ENCODE measurements at regions not wholly inside any gene's neighbourhood (a gene's known extent, or its start where the extent isn't known, plus 50 kb on each side); places are given as distances from the start of the nearest gene placed in this dataset.

- no peaks in the 10 kb centered on the region for H3K36me3 ChIP-seq (ENCODE audit: control insufficient read depth, insufficient read depth, low read length, severe bottlenecking)
- H3K9ac ChIP-seq (ENCODE audit: low read length), result peak overlapping the region; percentile 32
- H3K4me1 ChIP-seq (ENCODE audit: control insufficient read depth, insufficient read depth, low read length), result peaks cover 7% of the 10 kb centered on the region
- peak; percentile 73 for DNase-seq (ENCODE audit: low read depth)
- no peaks in the 10 kb centered on the region for H3K27me3 ChIP-seq (replicated peaks; ENCODE audit: control insufficient read depth, insufficient read depth, low read length)
- no peak overlapping the region for H3K4me3 ChIP-seq (ENCODE audit: low read length)
- no peaks in the 10 kb centered on the region for H3K9me3 ChIP-seq (ENCODE audit: control insufficient read depth, low read length)
These were observed 616.5 kb upstream of the CITED2 start for GRCh38 chr6:139990856-139991465.

GRCh38 chr6:139990026-139990686 is 615.7 kb upstream of the CITED2 start:
- Histone ChIP-seq H3K4me1 (ENCODE audit: control insufficient read depth, insufficient read depth, low read length) (peaks cover 7% of the 10 kb centered on the region), H3K36me3 (ENCODE audit: control insufficient read depth, insufficient read depth, low read length, severe bottlenecking) (no peaks in the 10 kb centered on the region), H3K9me3 (ENCODE audit: control insufficient read depth, low read length) (no peaks in the 10 kb centered on the region), H3K4me3 (ENCODE audit: low read length) (no peak overlapping the region), H3K27me3 (replicated peaks; ENCODE audit: control insufficient read depth, insufficient read depth, low read length) (no peaks in the 10 kb centered on the region), H3K9ac (ENCODE audit: low read length) (no peak overlapping the region)
- no peak for DNase-seq (ENCODE audit: low read depth)

- H3K4me3 ChIP-seq (ENCODE audit: low read length), result no peak overlapping the region
- no peak overlapping the region for H3K9ac ChIP-seq (ENCODE audit: low read length)
- no peaks in the 10 kb centered on the region for H3K27me3 ChIP-seq (replicated peaks; ENCODE audit: control insufficient read depth, insufficient read depth, low read length)
- peaks cover 13% of the 10 kb centered on the region for H3K4me1 ChIP-seq (ENCODE audit: control insufficient read depth, insufficient read depth, low read length)
- no peaks in the 10 kb centered on the region for H3K36me3 ChIP-seq (ENCODE audit: control insufficient read depth, insufficient read depth, low read length, severe bottlenecking)
- no peak for DNase-seq (ENCODE audit: low read depth)
- no peaks in the 10 kb centered on the region for H3K9me3 ChIP-seq (ENCODE audit: control insufficient read depth, low read length)
These were observed 614.2 kb upstream of the CITED2 start for GRCh38 chr6:139988685-139989084.

- Histone ChIP-seq H3K27me3 (replicated peaks; ENCODE audit: control insufficient read depth, insufficient read depth, low read length) (no peaks in the 10 kb centered on the region), H3K4me1 (ENCODE audit: control insufficient read depth, insufficient read depth, low read length) (peaks cover 29% of the 10 kb centered on the region), H3K36me3 (ENCODE audit: control insufficient read depth, insufficient read depth, low read length, severe bottlenecking) (no peaks in the 10 kb centered on the region), H3K9me3 (ENCODE audit: control insufficient read depth, low read length) (no peaks in the 10 kb centered on the region), H3K9ac (ENCODE audit: low read length) (no peak overlapping the region), H3K4me3 (ENCODE audit: low read length) (no peak overlapping the region)
- no peak for DNase-seq (ENCODE audit: low read depth)
These were observed 612.6 kb upstream of the CITED2 start for GRCh38 chr6:139987091-139987490.

- H3K27me3 ChIP-seq (replicated peaks; ENCODE audit: control insufficient read depth, insufficient read depth, low read length), result no peaks in the 10 kb centered on the region
- no peaks in the 10 kb centered on the region for H3K36me3 ChIP-seq (ENCODE audit: control insufficient read depth, insufficient read depth, low read length, severe bottlenecking)
- no peak for DNase-seq (ENCODE audit: low read depth)
- no peak overlapping the region for H3K9ac ChIP-seq (ENCODE audit: low read length)
- no peak overlapping the region for H3K4me3 ChIP-seq (ENCODE audit: low read length)
- no peaks in the 10 kb centered on the region for H3K9me3 ChIP-seq (ENCODE audit: control insufficient read depth, low read length)
- H3K4me1 ChIP-seq (ENCODE audit: control insufficient read depth, insufficient read depth, low read length), result peaks cover 39% of the 10 kb centered on the region
These were observed 610.9 kb upstream of the CITED2 start for GRCh38 chr6:139985236-139985815.

- Histone ChIP-seq H3K9ac (ENCODE audit: low read length) (no peak overlapping the region), H3K9me3 (ENCODE audit: control insufficient read depth, low read length) (no peaks in the 10 kb centered on the region)
- no peak for DNase-seq (ENCODE audit: low read depth)
These were observed 609.9 kb upstream of the CITED2 start for GRCh38 chr6:139984317-139984716.

GRCh38 chr6:139983555-139984276 is 609.3 kb upstream of the CITED2 start:
- Histone ChIP-seq H3K36me3 (ENCODE audit: control insufficient read depth, insufficient read depth, low read length, severe bottlenecking) (no peaks in the 10 kb centered on the region), H3K9ac (ENCODE audit: low read length) (peak overlapping the region; percentile 80), H3K4me1 (ENCODE audit: control insufficient read depth, insufficient read depth, low read length) (peaks cover 41% of the 10 kb centered on the region), H3K4me3 (ENCODE audit: low read length) (peak overlapping the region; percentile 14), H3K27me3 (replicated peaks; ENCODE audit: control insufficient read depth, insufficient read depth, low read length) (no peaks in the 10 kb centered on the region), H3K9me3 (ENCODE audit: control insufficient read depth, low read length) (no peaks in the 10 kb centered on the region)
- peak; percentile 49 for DNase-seq (ENCODE audit: low read depth)

More at GRCh38 chr6:139984317-139984716, 609.9 kb upstream of the CITED2 start:
- Histone ChIP-seq H3K27me3 (replicated peaks; ENCODE audit: control insufficient read depth, insufficient read depth, low read length) (no peaks in the 10 kb centered on the region), H3K4me1 (ENCODE audit: control insufficient read depth, insufficient read depth, low read length) (peaks cover 40% of the 10 kb centered on the region), H3K36me3 (ENCODE audit: control insufficient read depth, insufficient read depth, low read length, severe bottlenecking) (no peaks in the 10 kb centered on the region), H3K4me3 (ENCODE audit: low read length) (no peak overlapping the region)

- DNase-seq (ENCODE audit: low read depth), result peak; percentile 80
- Histone ChIP-seq H3K4me1 (ENCODE audit: control insufficient read depth, insufficient read depth, low read length) (peaks cover 50% of the 10 kb centered on the region), H3K36me3 (ENCODE audit: control insufficient read depth, insufficient read depth, low read length, severe bottlenecking) (no peaks in the 10 kb centered on the region), H3K9ac (ENCODE audit: low read length) (peak overlapping the region; percentile 80), H3K9me3 (ENCODE audit: control insufficient read depth, low read length) (no peaks in the 10 kb centered on the region), H3K4me3 (ENCODE audit: low read length) (peak overlapping the region; percentile 51), H3K27me3 (replicated peaks; ENCODE audit: control insufficient read depth, insufficient read depth, low read length) (no peaks in the 10 kb centered on the region)
These were observed 608.3 kb upstream of the CITED2 start for GRCh38 chr6:139982652-139983295.

- H3K4me3 ChIP-seq (ENCODE audit: low read length), result peak overlapping the region; percentile 36
- no peaks in the 10 kb centered on the region for H3K36me3 ChIP-seq (ENCODE audit: control insufficient read depth, insufficient read depth, low read length, severe bottlenecking)
- peak overlapping the region; percentile 80 for H3K9ac ChIP-seq (ENCODE audit: low read length)
- H3K9me3 ChIP-seq (ENCODE audit: control insufficient read depth, low read length), result no peaks in the 10 kb centered on the region
- DNase-seq (ENCODE audit: low read depth), result peak; percentile 52
- H3K27me3 ChIP-seq (replicated peaks; ENCODE audit: control insufficient read depth, insufficient read depth, low read length), result no peaks in the 10 kb centered on the region
- H3K4me1 ChIP-seq (ENCODE audit: control insufficient read depth, insufficient read depth, low read length), result peaks cover 56% of the 10 kb centered on the region
These were observed 607.7 kb upstream of the CITED2 start for GRCh38 chr6:139982195-139982594.

- DNase-seq (ENCODE audit: low read depth), result peak; percentile 78
- Histone ChIP-seq H3K9ac (ENCODE audit: low read length) (peak overlapping the region; percentile 80), H3K27me3 (replicated peaks; ENCODE audit: control insufficient read depth, insufficient read depth, low read length) (no peaks in the 10 kb centered on the region), H3K36me3 (ENCODE audit: control insufficient read depth, insufficient read depth, low read length, severe bottlenecking) (no peaks in the 10 kb centered on the region), H3K9me3 (ENCODE audit: control insufficient read depth, low read length) (no peaks in the 10 kb centered on the region), H3K4me1 (ENCODE audit: control insufficient read depth, insufficient read depth, low read length) (peaks cover 59% of the 10 kb centered on the region), H3K4me3 (ENCODE audit: low read length) (peak overlapping the region; percentile 36)
These were observed 607.3 kb upstream of the CITED2 start for GRCh38 chr6:139981768-139982181.

Data from adipocyte (in vitro differentiated cells).